Caco-2 (cell line): ENCODE measurements at regions not wholly inside any gene's neighbourhood (a gene's known extent, or its start where the extent isn't known, plus 50 kb on each side); places are given as distances from the start of the nearest gene placed in this dataset.

ENCODE experiments used
- BruUV-seq: library from RNA; stranded (reverse); fragments of 400-500 nt; replicated peaks from 2 replicates; lab custom pipeline; 2021; lab: Mats Ljungman, UMichigan
- CTCF ChIA-PET: fragments of 300-600 bp; sonication (Branson Sonifier 250); formaldehyde crosslinking; loops from one replicate; lab custom pipeline; 2022; ENCODE audit warnings: antibody characterized with exemption; lab: Charles Lee
- POLR2A ChIA-PET: fragments of 300-600 bp; sonication (Branson Sonifier 250); formaldehyde crosslinking; loops from one replicate; lab custom pipeline; 2022; ENCODE audit warnings: antibody characterized with exemption; lab: Charles Lee
- DNase-seq, 2 experiments: peaks; one replicate each; pipeline versions ENCODE4 v3.0.0 to v3.0.0-alpha.2; 2020 to 2022
- H3K27me3 ChIP-seq: replicated peaks from 2 replicates; pipeline ENCODE4 v1.6.0; 2011; ENCODE audit warnings: low read length; ENCODE audit not compliant: control insufficient read depth, insufficient read depth
- H3K36me3 ChIP-seq: 2 replicates; pipeline ENCODE4 v1.5.1; 2011; ENCODE audit warnings: low read length; ENCODE audit not compliant: control insufficient read depth, insufficient read depth
- H3K4me1 ChIP-seq: fragments of 250-450 bp; sonication (Bioruptor Pico); 2 replicates; pipeline ENCODE4 v1.5.1; 2020; ENCODE audit warnings: mild to moderate bottlenecking
- H3K4me3 ChIP-seq: 2 replicates; pipeline ENCODE4 v1.5.1; 2011; ENCODE audit warnings: low read depth, mild to moderate bottlenecking, control low read depth, low read length
- H3K9me3 ChIP-seq: fragments of 250-450 bp; sonication (Bioruptor Pico); 2 replicates; pipeline ENCODE4 v1.5.1; 2020; ENCODE audit warnings: mild to moderate bottlenecking, moderate library complexity
- H3K27ac Mint-ChIP-seq: one replicate; pipeline ENCODE4 v1.8.0; 2022; ENCODE audit warnings: mixed read lengths; ENCODE audit not compliant: unreplicated experiment
- H3K27me3 Mint-ChIP-seq: one replicate; pipeline ENCODE4 v1.8.0; 2022; ENCODE audit warnings: mixed read lengths; ENCODE audit not compliant: insufficient read depth, unreplicated experiment
- H3K36me3 Mint-ChIP-seq: one replicate; pipeline ENCODE4 v1.8.0; 2022; ENCODE audit warnings: mild to moderate bottlenecking, mixed read lengths; ENCODE audit not compliant: insufficient read depth, unreplicated experiment
- H3K4me1 Mint-ChIP-seq: one replicate; pipeline ENCODE4 v1.8.0; 2022; ENCODE audit warnings: low read depth, mixed read lengths; ENCODE audit not compliant: unreplicated experiment
- H3K4me3 Mint-ChIP-seq: one replicate; pipeline ENCODE4 v1.8.0; 2022; ENCODE audit warnings: mild to moderate bottlenecking, moderate library complexity, mixed read lengths; ENCODE audit not compliant: unreplicated experiment
- H3K9me3 Mint-ChIP-seq: one replicate; pipeline ENCODE4 v1.8.0; 2022; ENCODE audit warnings: mixed read lengths; ENCODE audit not compliant: unreplicated experiment
- intact Hi-C: fragments of 100-400 bp; cut with micrococcal nuclease; formaldehyde crosslinking; loops from one replicate; pipeline ENCODE4 v1.10.0; 2022; ENCODE audit not compliant: unreplicated experiment
- TF ChIP-seq, protein P1 (sequence below), 2 experiments: fragments of 200-600 bp in 1 of 2; IDR thresholded peaks; 1 replicate in 1 of 2; 2 replicates in 1 of 2; pipeline versions ENCODE4 v1.5.1 to v1.8.0; 2011 to 2022; ENCODE audit warnings: antibody characterized with exemption in 1 of 2, control low read depth in 1 of 2, inconsistent platforms in 1 of 2, low read depth in 1 of 2, low read length in 1 of 2, mild to moderate bottlenecking in 1 of 2, moderate library complexity in 1 of 2; ENCODE audit not compliant: insufficient read depth in 1 of 2, severe bottlenecking in 1 of 2, unreplicated experiment in 1 of 2

DNA sequence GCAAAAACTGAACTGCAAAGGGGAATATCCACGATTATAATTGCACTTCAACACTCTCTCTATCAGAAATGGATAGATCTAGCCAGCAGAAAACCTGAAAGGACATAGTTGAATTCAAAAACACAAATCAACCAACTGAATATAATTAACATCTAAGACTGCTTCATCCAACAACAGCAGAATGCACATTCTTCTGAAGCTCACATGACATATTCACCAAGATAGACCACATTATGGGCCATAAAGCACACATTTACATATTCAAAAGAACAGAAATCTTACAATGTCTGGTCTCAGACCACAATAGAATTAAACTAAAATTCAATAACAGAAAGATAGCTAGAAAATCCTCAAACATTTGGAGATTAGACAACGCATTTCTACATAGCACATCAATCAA lies 118.3 kb downstream of the FBXO4 start:
- Mint-ChIP-seq H3K4me1 (no peaks in the 10 kb centered on the region), H3K27me3 (peaks cover 16% of the 10 kb centered on the region), H3K9me3 (no peaks in the 10 kb centered on the region), H3K36me3 (no peaks in the 10 kb centered on the region), H3K4me3 (no peak overlapping the region), H3K27ac (no peak overlapping the region)
- Histone ChIP-seq H3K9me3 (no peaks in the 10 kb centered on the region), H3K4me3 (no peak overlapping the region), H3K36me3 (no peaks in the 10 kb centered on the region), H3K4me1 (no peaks in the 10 kb centered on the region), H3K27me3 (no peaks in the 10 kb centered on the region)
- no peak for DNase-seq
- ChIA-PET CTCF (no interaction called here), POLR2A (no interaction called here)
- no TSS peak for BruUV-seq
- intact Hi-C loops, result no loop called here
- TF ChIP-seq, protein P1, sequence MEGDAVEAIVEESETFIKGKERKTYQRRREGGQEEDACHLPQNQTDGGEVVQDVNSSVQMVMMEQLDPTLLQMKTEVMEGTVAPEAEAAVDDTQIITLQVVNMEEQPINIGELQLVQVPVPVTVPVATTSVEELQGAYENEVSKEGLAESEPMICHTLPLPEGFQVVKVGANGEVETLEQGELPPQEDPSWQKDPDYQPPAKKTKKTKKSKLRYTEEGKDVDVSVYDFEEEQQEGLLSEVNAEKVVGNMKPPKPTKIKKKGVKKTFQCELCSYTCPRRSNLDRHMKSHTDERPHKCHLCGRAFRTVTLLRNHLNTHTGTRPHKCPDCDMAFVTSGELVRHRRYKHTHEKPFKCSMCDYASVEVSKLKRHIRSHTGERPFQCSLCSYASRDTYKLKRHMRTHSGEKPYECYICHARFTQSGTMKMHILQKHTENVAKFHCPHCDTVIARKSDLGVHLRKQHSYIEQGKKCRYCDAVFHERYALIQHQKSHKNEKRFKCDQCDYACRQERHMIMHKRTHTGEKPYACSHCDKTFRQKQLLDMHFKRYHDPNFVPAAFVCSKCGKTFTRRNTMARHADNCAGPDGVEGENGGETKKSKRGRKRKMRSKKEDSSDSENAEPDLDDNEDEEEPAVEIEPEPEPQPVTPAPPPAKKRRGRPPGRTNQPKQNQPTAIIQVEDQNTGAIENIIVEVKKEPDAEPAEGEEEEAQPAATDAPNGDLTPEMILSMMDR (IDR thresholded peaks at IDR 0.05; ENCODE audit: insufficient read depth in 1 of 2, low read depth in 1 of 2, low read length in 1 of 2, severe bottlenecking in 1 of 2, unreplicated experiment in 1 of 2), result no peak

DNA sequence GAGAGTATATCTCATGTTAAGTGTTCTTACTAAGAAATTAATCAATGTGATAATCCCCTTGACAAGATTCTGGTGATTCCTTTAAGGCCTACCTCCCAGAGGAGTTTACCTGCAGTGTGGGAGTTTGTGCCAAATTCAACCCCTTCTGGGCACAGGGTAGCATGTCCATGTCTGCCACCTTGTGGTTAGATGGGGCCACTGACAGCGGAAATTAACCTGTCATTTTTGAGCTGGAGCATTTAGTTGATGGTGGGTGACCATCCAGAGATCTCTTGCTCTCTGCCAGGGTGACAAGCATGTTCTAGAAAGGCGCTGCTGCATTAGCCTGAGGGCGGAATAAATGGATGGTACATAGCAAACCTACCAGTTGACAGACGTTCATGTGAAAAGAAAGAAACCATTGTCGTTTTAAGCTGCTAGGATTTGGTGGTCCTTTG lies 132.2 kb downstream of the FBXO4 start:
- H3K4me1 ChIP-seq, result no peaks in the 10 kb centered on the region
- H3K36me3 Mint-ChIP-seq, result no peaks in the 10 kb centered on the region
- no peaks in the 10 kb centered on the region for H3K9me3 ChIP-seq
- CTCF ChIA-PET, result interaction anchor here (0.6 to 2.5 kb wide), 12 partner anchors 48 to 832 kb away, joined by 3 to 47 read pairs (median 3); partner anchors contain the start of genes FBXO4 and RIMOC1
- H3K4me1 Mint-ChIP-seq, result no peaks in the 10 kb centered on the region
- no peak overlapping the region for H3K27ac Mint-ChIP-seq
- intact Hi-C loops, result loop anchor here (1.0 kb wide), 2 partner anchors 52 to 201 kb away; no protein-coding TSS in a partner anchor
- POLR2A ChIA-PET, result interaction anchor here (0.7 kb wide), 1 partner anchor 21 kb away, joined by 4 read pairs; no protein-coding TSS in a partner anchor
- no peak overlapping the region for H3K4me3 Mint-ChIP-seq
- no peak overlapping the region for H3K4me3 ChIP-seq
- H3K36me3 ChIP-seq, result no peaks in the 10 kb centered on the region
- TF ChIP-seq, protein P1 (IDR thresholded peaks at IDR 0.05; ENCODE audit: insufficient read depth in 1 of 2, low read depth in 1 of 2, low read length in 1 of 2, severe bottlenecking in 1 of 2, unreplicated experiment in 1 of 2), result peak; percentile 75 to 82
- peaks cover 6% of the 10 kb centered on the region for H3K27me3 Mint-ChIP-seq
- peak; percentile 59 to 68 for DNase-seq
- H3K27me3 ChIP-seq, result no peaks in the 10 kb centered on the region
- no TSS peak for BruUV-seq
- H3K9me3 Mint-ChIP-seq, result no peaks in the 10 kb centered on the region

DNA sequence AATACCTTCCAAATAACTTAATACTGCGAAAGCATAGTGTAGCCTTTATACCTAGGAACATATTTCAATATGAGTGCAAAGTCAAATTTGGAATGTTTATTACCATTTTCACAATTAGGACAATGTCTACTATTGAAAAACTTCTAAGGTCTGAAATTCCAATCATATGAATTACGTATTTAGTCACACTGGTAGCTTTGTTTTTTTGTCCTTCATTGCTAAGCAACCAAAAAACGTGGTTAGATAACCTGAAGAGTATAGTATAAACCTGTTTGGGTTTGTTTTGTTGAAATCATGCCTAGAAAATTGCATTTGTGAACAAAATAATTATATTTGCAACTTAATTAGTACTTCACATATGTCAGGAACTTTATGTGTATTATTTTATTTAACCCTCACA lies 134.2 kb downstream of the FBXO4 start:
- Mint-ChIP-seq H3K36me3 (no peaks in the 10 kb centered on the region), H3K4me3 (no peak overlapping the region), H3K27me3 (peaks cover 2% of the 10 kb centered on the region), H3K4me1 (no peaks in the 10 kb centered on the region), H3K27ac (no peak overlapping the region), H3K9me3 (no peaks in the 10 kb centered on the region)
- ChIA-PET POLR2A (no interaction called here), CTCF (interaction anchor here (0.6 to 0.9 kb wide), 2 partner anchors 203 to 453 kb away, joined by 3 read pairs; no protein-coding TSS in a partner anchor)
- H3K36me3 ChIP-seq, result no peaks in the 10 kb centered on the region
- H3K27me3 ChIP-seq, result no peaks in the 10 kb centered on the region
- TF ChIP-seq, protein P1 (IDR thresholded peaks at IDR 0.05; ENCODE audit: insufficient read depth in 1 of 2, low read depth in 1 of 2, low read length in 1 of 2, severe bottlenecking in 1 of 2, unreplicated experiment in 1 of 2), result no peak
- no peak for DNase-seq
- no TSS peak for BruUV-seq
- intact Hi-C loops, result no loop called here
- H3K9me3 ChIP-seq, result no peaks in the 10 kb centered on the region
- no peak overlapping the region for H3K4me3 ChIP-seq
- H3K4me1 ChIP-seq, result no peaks in the 10 kb centered on the region
